HEK293 (cell line): ENCODE measurements at regions not wholly inside any gene's neighbourhood (a gene's known extent, or its start where the extent isn't known, plus 50 kb on each side); places are given as distances from the start of the nearest gene placed in this dataset.

Source experiments
- CTCF ChIP-seq: fragments of 450-650 bp; formaldehyde crosslinking; IDR thresholded peaks from 2 replicates; pipeline ENCODE4 v1.5.1; 2016; ENCODE audit warnings: missing biosample characterization, missing genetic modification characterization
- GLI4 ChIP-seq: fragments of 450-650 bp; formaldehyde crosslinking; IDR thresholded peaks from 2 replicates; pipeline ENCODE4 v1.5.1; 2016; ENCODE audit warnings: missing biosample characterization, missing genetic modification characterization
- GLIS2 ChIP-seq: fragments of 450-650 bp; formaldehyde crosslinking; IDR thresholded peaks from 2 replicates; pipeline ENCODE4 v1.5.1; 2016; ENCODE audit warnings: missing biosample characterization, missing genetic modification characterization
- REST ChIP-seq: fragments of 450-650 bp; formaldehyde crosslinking; IDR thresholded peaks from 2 replicates; pipeline ENCODE4 v1.5.1; 2016; ENCODE audit warnings: missing biosample characterization, missing genetic modification characterization
- ZBTB26 ChIP-seq: fragments of 450-650 bp; formaldehyde crosslinking; optimal IDR thresholded peaks from 2 replicates; pipeline ENCODE3; 2016; ENCODE audit warnings: missing biosample characterization, mild to moderate bottlenecking, missing genetic modification characterization
- ZBTB7A ChIP-seq: fragments of 450-650 bp; formaldehyde crosslinking; IDR thresholded peaks from 2 replicates; pipeline ENCODE4 v1.5.1; 2016; ENCODE audit warnings: low read depth, missing biosample characterization, missing genetic modification characterization
- ZNF18 ChIP-seq: fragments of 450-650 bp; formaldehyde crosslinking; IDR thresholded peaks from 2 replicates; pipeline ENCODE4 v1.5.1; 2016; ENCODE audit warnings: missing biosample characterization, missing genetic modification characterization
- ZNF2 ChIP-seq: fragments of 450-650 bp; formaldehyde crosslinking; IDR thresholded peaks from 2 replicates; pipeline ENCODE4 v1.5.1; 2016; ENCODE audit warnings: missing biosample characterization, missing genetic modification characterization
- ZNF292 ChIP-seq: fragments of 450-650 bp; formaldehyde crosslinking; IDR thresholded peaks from 2 replicates; pipeline ENCODE4 v1.5.1; 2016; ENCODE audit warnings: low read depth, missing biosample characterization, missing genetic modification characterization, borderline replicate concordance

GRCh38 chr21:16427587-16428087, 697.9 kb downstream of the USP25 start:
- no peak for TF ChIP-seq ZBTB7A
- no peak for TF ChIP-seq CTCF (tag by site-specific recombination)
- TF ChIP-seq REST (tag by site-specific recombination): no peak
- TF ChIP-seq GLI4 (tag by site-specific recombination): no peak
- TF ChIP-seq ZBTB26 (tag by site-specific recombination): no peak
- no peak for TF ChIP-seq GLIS2 (tag by site-specific recombination)
- no peak for TF ChIP-seq ZNF18 (tag by site-specific recombination)
- no peak for TF ChIP-seq ZNF292
- TF ChIP-seq ZNF2 (tag by site-specific recombination): no peak
